Vagina (tissue), 2 donors: ENCODE measurements at regions not wholly inside any gene's neighbourhood (a gene's known extent, or its start where the extent isn't known, plus 50 kb on each side); places are given as distances from the start of the nearest gene placed in this dataset.

Source experiments
- DNase-seq, 2 donors: peaks; one replicate each; pipeline ENCODE4 v3.0.0-alpha.2; 2017; ENCODE audit errors: extremely low spot score in 2 of 2
- H3K27ac ChIP-seq: fragments of 200-600 bp; sonication (generic); one replicate; pipeline ENCODE4 v1.5.1; 2019
- H3K27me3 ChIP-seq: fragments of 200-600 bp; sonication (generic); one replicate; pipeline ENCODE4 v1.5.1; 2019
- H3K36me3 ChIP-seq, 2 donors: fragments of 200-600 bp; sonication (generic); one replicate each; pipeline ENCODE4 v1.5.1; 2017 to 2019
- H3K4me1 ChIP-seq: fragments of 200-600 bp; sonication (generic); one replicate; pipeline ENCODE4 v1.5.1; 2019
- H3K4me3 ChIP-seq, 2 donors: fragments of 200-600 bp; sonication (generic); 1 replicate in 1 of 2; 2 replicates in 1 of 2; pipeline ENCODE4 v1.5.1; 2016 to 2019
- H3K9me3 ChIP-seq: fragments of 200-600 bp; sonication (generic); one replicate; pipeline ENCODE4 v1.5.1; 2019
- CTCF ChIP-seq, 3 experiments: fragments of 450-650 bp in 2 of 3; fragments of 200-600 bp in 1 of 3; sonication (generic) in 1 of 3; IDR thresholded peaks; one replicate each; pipeline ENCODE4 v1.5.1; 2017 to 2019; ENCODE audit warnings: antibody characterized with exemption in 3 of 3, mild to moderate bottlenecking in 2 of 3, moderate library complexity in 2 of 3
- POLR2A ChIP-seq, 2 donors: fragments of 450-650 bp; IDR thresholded peaks; one replicate each; pipeline ENCODE4 v1.6.1; 2017; ENCODE audit warnings: antibody characterized with exemption in 2 of 2, mild to moderate bottlenecking in 2 of 2, moderate library complexity in 2 of 2
- POLR2AphosphoS5 ChIP-seq, 2 donors: sonication (generic); formaldehyde crosslinking; IDR thresholded peaks; one replicate each; pipeline ENCODE4 v1.9.0; 2017; ENCODE audit warnings: antibody characterized with exemption in 2 of 2, mild to moderate bottlenecking in 2 of 2, low read depth in 1 of 2; ENCODE audit not compliant: insufficient read depth in 1 of 2
- intact Hi-C: fragments of 100-400 bp; cut with DNase I; formaldehyde crosslinking; loops from one replicate; pipeline ENCODE4 v1.15.1; 2023

GRCh38 chr14:99067927-99068326 is 204.1 kb downstream of the BCL11B start:
- peak in 1 of 2 donors; percentile 58 for DNase-seq
- Histone ChIP-seq H3K27me3 (no peaks in the 10 kb centered on the region), H3K36me3 (no peaks in the 10 kb centered on the region), H3K4me1 (no peaks in the 10 kb centered on the region), H3K9me3 (no peaks in the 10 kb centered on the region), H3K4me3 (no peak overlapping the region), H3K27ac (no peak overlapping the region)
- intact Hi-C loops = no loop called here
- TF ChIP-seq POLR2A (IDR thresholded peaks at IDR 0.05) = no peak
- no peak for TF ChIP-seq POLR2AphosphoS5 (IDR thresholded peaks at IDR 0.05; ENCODE audit: insufficient read depth in 1 of 2, low read depth in 1 of 2)
- TF ChIP-seq CTCF (IDR thresholded peaks at IDR 0.05) = no peak

GRCh38 chr14:99069946-99070345 is 202.1 kb downstream of the BCL11B start:
- Histone ChIP-seq H3K27ac (no peak overlapping the region), H3K9me3 (no peaks in the 10 kb centered on the region), H3K4me3 (no peak overlapping the region), H3K27me3 (no peaks in the 10 kb centered on the region), H3K4me1 (no peaks in the 10 kb centered on the region), H3K36me3 (no peaks in the 10 kb centered on the region)
- DNase-seq = peak in 1 of 2 donors; percentile 55
- intact Hi-C loops = no loop called here
- no peak for TF ChIP-seq CTCF (IDR thresholded peaks at IDR 0.05)
- TF ChIP-seq POLR2A (IDR thresholded peaks at IDR 0.05) = no peak
- no peak for TF ChIP-seq POLR2AphosphoS5 (IDR thresholded peaks at IDR 0.05; ENCODE audit: insufficient read depth in 1 of 2, low read depth in 1 of 2)

- Histone ChIP-seq H3K9me3 (no peaks in the 10 kb centered on the region), H3K36me3 (no peaks in the 10 kb centered on the region), H3K27ac (no peak overlapping the region), H3K27me3 (no peaks in the 10 kb centered on the region), H3K4me1 (no peaks in the 10 kb centered on the region), H3K4me3 (no peak overlapping the region)
- intact Hi-C loops = no loop called here
- TF ChIP-seq CTCF (IDR thresholded peaks at IDR 0.05) (no peak), POLR2A (IDR thresholded peaks at IDR 0.05) (no peak), POLR2AphosphoS5 (IDR thresholded peaks at IDR 0.05; ENCODE audit: insufficient read depth in 1 of 2, low read depth in 1 of 2) (no peak)
- DNase-seq = peak in 1 of 2 donors; percentile 55
Measured at GRCh38 chr14:99072433-99072832, 199.6 kb downstream of the BCL11B start.

GRCh38 chr14:99072956-99073355 is 199.0 kb downstream of the BCL11B start:
- Histone ChIP-seq H3K36me3 (no peaks in the 10 kb centered on the region), H3K27me3 (no peaks in the 10 kb centered on the region), H3K9me3 (no peaks in the 10 kb centered on the region), H3K4me1 (no peaks in the 10 kb centered on the region), H3K27ac (no peak overlapping the region), H3K4me3 (no peak overlapping the region)
- intact Hi-C loops = no loop called here
- DNase-seq = peak; percentile 77 to 80
- TF ChIP-seq POLR2AphosphoS5 (IDR thresholded peaks at IDR 0.05; ENCODE audit: insufficient read depth in 1 of 2, low read depth in 1 of 2) = no peak
- no peak for TF ChIP-seq POLR2A (IDR thresholded peaks at IDR 0.05)
- no peak for TF ChIP-seq CTCF (IDR thresholded peaks at IDR 0.05)

GRCh38 chr14:99073431-99073830 is 198.6 kb downstream of the BCL11B start:
- DNase-seq = peak in 1 of 2 donors; percentile 58
- no peak for TF ChIP-seq POLR2AphosphoS5 (IDR thresholded peaks at IDR 0.05; ENCODE audit: insufficient read depth in 1 of 2, low read depth in 1 of 2)
- TF ChIP-seq POLR2A (IDR thresholded peaks at IDR 0.05) = no peak
- TF ChIP-seq CTCF (IDR thresholded peaks at IDR 0.05) = no peak
- intact Hi-C loops = no loop called here

More at GRCh38 chr14:99073431-99073830, 198.6 kb downstream of the BCL11B start:
- no peaks in the 10 kb centered on the region for H3K4me1 ChIP-seq
- H3K36me3 ChIP-seq = no peaks in the 10 kb centered on the region
- H3K9me3 ChIP-seq = no peaks in the 10 kb centered on the region
- no peak overlapping the region for H3K4me3 ChIP-seq
- no peak overlapping the region for H3K27ac ChIP-seq
- no peaks in the 10 kb centered on the region for H3K27me3 ChIP-seq
